Stimulated activated CD4-positive, alpha-beta T cell treated with anti-CD3 and anti-CD28 coated beads, Interleukin-1b, Interleukin-23, amount 100 ng/mL, for 48 hours (primary cell): ENCODE measurements at regions not wholly inside any gene's neighbourhood (a gene's known extent, or its start where the extent isn't known, plus 50 kb on each side); places are given as distances from the start of the nearest gene placed in this dataset.
"Not testable (repeated sequence)": the region's sequence is repeated elsewhere in the genome, so short reads cannot be mapped to it uniquely, and the experiment has no call there.

ENCODE experiments used
- DNase-seq: peaks from one replicate; pipeline ENCODE4 v3.0.0-alpha.2; 2020

DNA sequence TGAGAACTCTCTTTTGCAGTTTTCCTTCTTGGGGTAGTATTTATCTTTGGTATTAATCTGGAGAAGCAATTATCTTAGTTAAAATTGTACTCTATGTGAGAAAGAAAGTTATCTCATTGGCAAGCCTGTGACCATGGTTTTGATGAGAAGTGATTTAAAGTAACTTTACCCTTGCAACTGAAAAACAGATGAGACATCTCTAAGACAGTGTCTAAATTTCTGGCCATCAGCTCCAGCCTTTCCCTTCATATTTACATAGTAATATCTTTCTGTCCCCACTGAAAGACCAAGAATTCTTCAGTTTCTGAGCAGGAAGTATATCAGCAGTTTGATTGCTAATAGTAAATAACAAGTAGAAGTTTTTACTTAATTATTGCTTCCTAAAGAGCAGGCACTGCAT, 386.1 kb upstream of the SYNCRIP start:
- no peak for DNase-seq

DNA sequence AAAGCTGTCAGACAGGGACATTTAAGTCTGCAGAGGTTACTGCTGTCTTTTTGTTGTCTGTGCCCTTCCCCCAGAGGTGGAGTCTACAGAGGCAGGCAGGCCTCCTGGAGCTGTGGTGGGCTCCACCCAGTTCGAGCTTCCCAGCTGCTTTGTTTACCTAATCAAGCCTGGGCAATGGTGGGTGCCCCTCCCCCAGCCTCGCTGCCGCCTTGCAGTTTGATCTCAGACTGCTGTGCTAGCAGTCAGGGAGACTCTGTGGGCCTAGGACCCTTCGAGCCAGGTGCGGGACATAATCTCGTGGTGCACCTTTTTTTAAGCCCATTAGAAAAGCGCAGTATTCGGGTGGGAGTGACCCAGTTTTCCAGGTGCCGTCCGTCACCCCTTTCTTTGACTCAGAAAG, 384.2 kb upstream of the SYNCRIP start:
- DNase-seq, result not testable (repeated sequence)

DNA sequence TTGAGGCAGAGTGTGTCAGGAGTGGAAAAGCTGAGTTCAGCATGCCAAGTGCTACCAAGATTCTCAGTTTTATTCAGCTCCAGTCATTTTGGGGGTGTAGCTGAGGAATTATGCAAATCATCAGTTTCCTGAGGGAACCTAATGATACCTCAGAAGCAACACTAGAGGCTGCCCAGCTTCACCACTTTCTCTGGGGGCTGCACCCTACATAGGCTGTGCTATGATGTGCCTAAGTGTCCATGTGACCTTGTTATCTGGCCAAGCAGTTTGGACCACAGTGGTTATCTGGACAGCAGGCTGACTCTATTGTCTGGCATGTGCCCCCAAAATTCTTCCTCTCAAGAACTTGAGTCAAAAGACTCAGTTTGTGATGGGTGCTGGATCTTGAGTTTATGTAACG, 374.6 kb upstream of the SYNCRIP start:
- DNase-seq, result no peak

DNA sequence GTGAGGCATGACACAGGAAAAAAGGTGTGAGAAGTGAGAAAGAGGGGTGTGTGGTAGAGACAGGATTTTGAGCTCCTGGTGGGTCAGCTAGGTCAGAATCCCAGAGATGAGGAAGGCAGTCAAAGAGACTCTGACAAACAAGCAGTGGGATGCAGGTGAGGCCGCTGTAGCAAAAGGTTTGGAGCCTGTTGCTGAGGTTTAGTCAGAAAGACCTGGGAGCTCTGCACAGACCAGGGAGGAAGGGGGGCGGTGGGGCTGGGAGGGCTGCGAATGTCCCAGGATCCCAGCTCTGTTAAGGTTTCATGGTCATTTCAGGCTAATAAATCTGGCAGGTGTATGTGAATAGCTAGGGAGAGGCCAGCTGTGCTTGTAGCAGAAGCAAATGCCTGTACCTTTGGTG, 373.9 kb upstream of the SYNCRIP start:
- no peak for DNase-seq

DNA sequence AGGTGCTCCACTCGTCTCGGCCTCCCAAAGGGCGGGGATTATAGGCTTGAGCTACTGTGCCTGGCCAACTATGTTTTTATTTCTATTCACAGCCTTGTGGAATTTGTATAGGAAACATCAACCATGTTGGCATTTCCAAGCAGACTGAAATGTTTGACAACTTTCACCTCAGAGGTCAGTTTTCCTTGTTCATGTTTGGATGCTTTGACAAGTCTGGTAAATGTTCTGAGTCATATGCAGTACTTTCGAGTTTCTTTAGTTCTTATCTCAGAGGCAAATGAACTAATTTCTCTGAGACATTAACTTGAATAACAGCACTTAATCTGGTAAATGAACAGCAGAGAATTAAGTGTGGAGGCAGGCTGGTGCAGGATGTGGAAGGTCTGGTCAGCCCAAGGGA, 373.4 kb upstream of the SYNCRIP start:
- DNase-seq, result no peak

DNA sequence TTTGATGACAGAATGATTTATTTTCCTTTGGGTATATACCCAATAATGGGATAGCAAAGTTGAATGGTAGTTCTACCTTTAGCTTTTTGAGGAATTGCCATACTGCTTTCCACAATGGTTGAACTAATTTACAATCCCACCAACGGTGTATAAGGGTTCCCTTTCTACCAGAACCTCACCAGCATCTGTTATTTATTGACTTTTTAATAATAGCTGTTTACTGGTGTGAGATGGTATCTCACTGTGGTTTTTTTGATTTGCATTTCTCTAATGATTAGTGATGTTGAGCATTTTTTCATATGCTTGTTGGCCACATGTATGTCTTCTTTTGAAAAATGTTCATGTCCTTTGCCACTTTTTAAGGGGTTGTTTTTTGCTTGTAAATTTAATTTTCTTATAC, 370.3 kb upstream of the SYNCRIP start:
- DNase-seq, result not testable (repeated sequence)

DNA sequence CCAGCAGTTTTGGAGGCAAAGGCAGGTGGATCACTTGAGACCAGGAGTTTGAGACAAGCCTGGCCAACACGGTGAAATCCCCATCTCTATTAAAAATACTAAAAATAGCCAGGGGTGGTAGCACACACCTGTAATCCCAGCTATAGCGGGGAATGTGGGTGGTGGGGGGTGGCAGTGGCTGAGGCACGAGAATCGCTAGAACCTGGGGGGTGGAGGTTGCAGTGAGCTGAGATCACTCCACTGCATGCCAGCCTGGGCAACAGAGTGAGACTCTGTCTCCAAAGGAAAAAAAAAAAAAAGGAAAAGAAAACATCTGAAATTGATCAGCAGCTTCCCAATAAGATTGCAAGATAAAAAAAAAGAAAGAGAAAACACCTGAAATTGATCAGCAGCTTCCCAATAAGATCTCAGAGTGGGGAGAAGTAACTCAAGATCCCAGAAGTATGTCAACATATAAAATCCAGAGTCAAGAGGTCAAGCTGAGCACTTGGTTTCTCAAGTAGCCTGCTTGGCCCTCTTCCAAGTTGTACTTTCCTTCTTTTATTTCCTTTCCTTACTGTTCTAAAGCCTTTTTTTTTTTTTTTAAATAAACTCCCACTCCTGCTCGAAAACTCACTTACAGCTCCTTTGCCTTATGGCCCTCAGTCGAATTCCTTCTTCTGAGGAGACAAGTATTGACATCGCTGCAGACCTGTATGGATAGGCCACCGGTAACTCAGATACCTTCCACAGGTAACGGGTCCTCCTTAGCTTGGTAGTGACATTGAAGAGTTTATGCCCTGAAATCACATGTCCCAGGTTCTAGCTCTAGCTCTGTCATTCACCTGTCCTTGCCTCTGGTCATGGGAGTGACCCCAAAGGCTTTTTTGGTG, 368.5 kb upstream of the SYNCRIP start:
- DNase-seq, result no peak

DNA sequence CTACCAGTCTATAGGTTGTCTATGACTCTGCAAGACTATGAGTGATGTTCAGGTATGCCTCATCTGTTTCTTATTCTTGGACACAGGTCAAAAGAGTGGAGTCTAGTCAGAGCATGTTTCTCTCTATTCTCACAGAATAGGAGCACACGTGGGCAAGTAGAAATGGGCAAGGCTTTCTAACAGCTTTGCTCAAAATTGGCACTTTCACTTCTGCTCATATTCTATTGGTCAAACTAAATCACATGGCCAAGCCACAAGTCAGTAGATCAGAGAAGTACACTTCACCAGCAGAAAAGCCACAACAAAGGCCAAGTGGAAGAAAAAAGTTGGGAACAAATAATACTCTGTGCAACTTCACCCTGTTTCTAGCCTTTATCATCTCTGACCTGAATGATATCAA, 354.5 kb upstream of the SYNCRIP start:
- no peak for DNase-seq

DNA sequence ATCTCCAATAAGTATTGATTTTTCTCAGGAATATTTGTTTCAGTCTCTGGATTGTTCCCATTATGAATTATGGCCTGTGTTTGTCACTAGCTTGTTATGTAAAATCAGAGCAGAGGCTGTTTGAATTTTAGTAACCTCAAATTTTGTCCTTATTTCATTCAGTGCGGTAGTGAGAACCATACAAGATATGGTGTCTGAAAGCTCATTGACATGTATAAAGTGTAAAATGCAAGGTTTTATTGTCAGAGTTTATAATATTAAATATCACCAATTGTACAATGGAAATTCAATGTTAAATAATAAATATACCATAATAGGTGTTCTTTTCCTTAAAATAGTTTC, 353.3 kb upstream of the SYNCRIP start:
- DNase-seq, result no peak

DNA sequence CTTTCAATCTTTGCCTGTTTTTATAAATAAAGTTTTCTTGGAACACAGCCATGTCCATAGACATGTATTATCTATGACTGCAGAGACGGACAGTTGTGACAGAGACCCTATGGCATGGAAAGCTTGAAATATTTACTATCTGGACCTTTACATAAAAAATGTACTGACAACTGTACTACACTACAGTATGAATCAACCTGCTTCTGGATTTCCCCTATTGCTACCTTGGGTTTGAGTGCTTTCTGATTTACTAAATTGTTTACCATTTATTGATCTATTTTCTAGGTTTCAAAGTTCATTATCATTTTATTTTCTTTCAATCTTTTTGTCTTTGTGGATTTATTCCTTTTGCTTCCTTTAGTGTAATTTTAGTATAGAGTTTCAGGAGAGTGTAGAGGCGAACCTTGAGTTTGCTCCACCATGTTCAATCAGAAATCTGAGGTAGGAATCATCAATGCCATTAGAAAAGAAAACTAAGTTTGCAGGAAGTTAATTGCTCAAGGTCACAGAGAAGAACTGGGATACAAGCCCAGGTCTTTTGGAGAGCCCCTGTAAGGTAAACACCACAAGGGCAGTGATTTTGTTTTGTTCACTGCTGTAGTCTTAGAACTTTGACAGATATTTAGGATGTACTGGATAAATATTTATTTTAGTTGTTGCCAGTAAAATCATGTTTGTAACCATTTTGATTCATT, 352.8 kb upstream of the SYNCRIP start:
- no peak for DNase-seq

DNA sequence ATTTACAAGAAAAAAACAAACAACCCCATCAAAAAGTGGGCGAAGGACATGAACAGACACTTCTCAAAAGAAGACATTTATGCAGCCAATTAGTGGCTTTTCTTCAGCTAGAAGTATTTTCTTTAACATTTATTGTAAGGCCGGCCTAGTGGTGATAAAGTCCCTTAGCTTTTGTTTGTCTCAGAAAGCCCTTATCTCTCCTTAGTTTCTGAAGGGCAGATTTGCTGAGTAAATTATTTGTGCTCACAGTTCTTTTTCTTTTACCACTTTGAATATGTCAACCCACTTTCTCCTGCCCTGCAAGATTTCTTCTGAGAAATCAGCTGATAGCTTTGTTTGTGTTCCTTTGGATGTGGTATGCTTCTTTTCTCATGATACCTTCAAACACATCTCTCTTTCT, 344.0 kb upstream of the SYNCRIP start:
- DNase-seq, result no peak

DNA sequence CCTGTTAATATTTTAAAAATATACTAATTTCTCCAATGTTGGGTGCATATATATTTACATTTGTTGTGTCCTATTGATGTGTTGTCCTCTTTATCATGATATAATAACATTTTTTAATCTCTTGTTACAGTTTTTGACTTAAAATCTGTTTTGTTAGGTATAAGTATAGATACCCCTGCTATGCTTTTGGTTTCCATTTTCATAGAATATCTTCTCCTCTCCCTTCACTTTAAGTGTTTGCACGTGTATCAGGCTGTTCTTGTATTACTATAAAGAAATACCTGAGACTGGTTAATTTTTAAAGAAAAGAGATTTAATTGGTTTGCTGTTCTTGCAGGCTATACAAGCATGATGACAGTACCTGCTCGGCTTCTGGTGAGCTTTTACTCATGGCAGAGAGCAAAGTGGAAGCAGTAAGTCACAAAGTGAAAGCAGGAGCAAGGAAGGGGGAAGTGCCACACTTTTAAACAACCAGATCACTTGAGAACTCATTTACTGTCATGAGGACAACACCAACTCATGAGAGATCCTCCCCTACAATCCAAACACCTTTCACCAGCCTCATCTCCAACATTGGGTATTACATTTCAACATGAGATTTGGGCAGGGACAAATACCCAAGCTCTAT, 340.5 kb upstream of the SYNCRIP start:
- DNase-seq, result no peak

DNA sequence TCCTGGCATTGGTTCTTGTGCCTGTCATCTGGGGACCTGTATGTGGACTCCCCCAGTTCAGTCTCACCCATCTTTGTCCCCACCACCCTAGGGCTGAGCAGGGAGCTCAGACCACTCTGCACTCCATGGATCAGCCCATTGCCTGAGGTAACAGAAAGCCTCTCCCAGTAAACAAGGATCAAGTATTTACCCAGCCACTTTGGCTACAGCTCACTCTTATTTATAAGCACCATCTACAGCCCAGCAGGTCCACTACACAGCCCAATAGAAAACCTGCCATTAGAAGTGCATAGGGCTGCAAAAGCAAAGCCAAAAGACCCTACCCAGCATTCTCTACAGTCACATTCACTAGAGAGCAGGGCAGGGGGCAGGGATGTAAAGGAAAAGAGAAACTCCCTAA, 335.0 kb upstream of the SYNCRIP start:
- no peak for DNase-seq

DNA sequence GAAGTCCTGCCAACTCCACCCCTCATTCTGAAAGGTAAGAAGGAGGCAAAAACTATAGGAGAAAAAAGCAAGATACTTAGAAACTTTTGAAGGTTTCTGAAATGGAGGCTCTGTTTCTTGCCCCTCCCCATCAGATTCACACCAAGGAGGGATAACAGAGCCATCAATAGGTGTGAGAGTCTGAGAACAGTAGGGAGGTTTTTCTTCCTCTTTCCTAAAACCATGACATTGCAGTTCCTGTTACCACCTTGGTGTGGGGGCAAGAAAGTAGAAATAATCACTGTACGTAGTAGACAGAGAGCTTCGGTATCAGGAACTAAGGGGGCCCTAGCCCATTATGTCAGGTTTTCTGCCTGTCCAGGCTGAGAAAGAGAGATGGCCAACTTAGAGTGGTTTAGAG, 333.3 kb upstream of the SYNCRIP start:
- no peak for DNase-seq

DNA sequence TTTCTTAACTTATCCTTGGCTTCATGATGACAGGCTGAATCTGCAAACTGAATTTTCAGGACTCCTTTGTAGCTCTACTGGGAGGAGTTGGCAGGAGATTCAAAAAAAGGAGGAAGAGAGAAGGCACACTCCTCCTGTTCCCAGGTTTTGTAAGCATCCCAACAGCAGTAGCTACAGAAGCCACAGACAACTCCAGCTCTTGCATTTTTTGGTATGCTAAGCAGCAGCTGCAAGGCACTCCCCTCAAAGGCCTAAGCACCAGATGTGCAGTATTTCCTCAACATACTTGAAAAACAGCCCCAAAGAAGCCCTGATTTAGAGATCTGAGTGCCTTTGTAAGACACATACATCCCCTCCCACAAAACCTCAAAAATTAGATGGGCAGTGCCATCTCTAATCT, 328.6 kb upstream of the SYNCRIP start:
- no peak for DNase-seq

DNA sequence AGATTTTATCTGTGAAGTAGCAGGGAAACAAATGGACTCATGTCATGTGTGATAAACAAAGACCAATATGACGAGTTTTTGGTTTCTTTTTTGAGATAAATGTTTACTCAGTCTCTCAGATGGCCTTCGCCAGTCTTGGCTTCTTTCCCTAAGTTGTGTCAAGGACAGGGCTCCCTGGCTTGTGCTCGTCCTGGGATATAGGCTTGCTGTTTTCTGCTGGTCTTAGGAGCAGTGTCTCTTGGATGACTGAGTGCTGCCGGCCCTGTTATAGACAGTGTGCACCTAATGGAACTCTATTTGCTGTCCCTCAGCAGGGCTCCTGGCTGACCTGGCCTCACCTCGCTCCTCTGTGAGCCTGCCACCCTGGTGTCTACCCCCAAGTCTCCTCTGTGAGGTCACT, 324.1 kb upstream of the SYNCRIP start:
- no peak for DNase-seq

DNA sequence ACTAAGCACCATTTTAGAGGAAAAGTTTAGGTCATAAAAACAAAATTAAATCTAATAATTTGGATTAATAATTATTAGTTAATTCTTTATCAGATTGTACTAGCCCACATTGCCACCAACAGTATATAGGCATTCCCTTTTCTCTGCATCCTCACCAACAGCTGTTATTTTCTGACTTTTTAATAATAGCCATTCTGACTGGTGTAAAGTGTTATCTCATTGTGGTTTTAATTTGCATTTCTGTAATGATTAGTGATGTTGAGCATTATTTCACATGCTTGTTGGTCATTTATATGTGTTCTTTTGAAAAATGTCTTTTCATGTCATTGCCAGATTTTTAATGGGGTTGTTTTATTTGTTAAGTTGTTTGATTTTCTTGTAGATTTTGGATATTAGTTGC, 319.1 kb upstream of the SYNCRIP start:
- no peak for DNase-seq

DNA sequence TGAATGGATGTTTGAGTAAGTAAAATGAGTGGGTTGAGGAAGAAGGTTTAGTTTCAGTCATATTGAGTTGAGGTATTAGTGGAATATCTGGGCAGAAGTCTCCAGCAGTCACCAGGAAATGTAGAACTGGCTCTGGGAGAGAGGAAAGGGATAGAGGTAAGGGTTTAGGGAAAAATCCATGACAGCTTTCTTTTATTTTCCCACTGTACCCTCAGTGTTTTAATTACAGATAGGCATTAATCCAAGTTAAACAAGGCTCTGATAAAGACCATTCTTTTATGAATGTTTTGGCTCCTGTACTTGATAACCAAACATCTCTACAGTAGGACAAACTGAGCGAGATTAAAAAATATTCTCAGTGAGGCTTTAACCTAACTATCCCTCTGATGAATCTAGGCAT, 318.4 kb upstream of the SYNCRIP start:
- DNase-seq, result no peak

DNA sequence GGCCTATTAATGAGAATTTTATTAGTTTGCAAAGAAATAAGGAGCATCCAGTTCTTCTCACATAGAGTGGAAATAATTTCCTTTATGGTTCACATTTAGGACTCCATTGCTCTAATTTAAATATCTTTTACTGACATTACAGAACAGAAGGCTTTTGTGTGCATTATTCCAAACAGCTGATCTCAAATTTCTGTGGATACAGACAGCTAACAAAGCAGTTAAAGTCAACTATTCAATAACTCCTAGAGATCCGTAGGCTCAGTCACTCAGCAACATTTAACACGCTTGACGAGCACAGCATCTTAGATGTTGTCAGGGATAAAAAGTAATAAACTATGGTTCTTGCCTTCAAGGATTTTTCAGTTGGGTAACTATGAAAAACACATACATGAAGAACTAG, 305.8 kb upstream of the SYNCRIP start:
- no peak for DNase-seq

DNA sequence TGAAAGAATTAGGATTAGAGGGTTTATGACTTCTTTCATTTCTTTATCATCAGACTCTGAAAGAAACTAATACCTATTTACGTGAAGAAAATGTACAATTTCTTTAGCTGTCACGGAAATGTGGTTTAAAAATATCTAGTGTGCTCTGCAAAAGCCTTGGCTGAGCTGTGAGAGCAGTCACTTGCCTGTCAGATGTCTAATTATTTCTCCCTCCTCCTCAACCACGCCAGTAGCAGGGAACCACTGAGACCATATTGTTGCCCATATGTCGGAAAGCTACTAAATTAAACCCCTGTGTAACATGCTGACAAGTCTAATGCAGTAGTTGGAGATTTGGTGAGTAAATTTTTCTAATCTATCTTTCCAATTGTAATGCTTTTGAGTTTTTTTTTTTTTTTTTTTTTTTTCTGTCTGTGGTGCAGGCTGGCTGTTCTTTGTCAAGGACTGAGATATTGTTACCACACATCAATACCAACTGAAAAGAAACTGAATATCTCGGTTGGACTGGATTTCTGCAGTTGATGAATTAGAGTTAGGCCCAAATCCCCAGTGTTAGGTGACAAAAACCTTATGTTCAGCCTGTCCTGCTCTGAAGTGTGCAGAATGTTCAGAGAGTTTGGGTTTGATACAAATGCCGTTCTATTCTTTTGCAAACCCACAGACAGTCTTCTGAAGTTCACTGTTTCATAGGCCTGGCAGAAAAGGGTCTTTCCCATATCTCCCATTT, 302.9 kb upstream of the SYNCRIP start:
- DNase-seq, result no peak

DNA sequence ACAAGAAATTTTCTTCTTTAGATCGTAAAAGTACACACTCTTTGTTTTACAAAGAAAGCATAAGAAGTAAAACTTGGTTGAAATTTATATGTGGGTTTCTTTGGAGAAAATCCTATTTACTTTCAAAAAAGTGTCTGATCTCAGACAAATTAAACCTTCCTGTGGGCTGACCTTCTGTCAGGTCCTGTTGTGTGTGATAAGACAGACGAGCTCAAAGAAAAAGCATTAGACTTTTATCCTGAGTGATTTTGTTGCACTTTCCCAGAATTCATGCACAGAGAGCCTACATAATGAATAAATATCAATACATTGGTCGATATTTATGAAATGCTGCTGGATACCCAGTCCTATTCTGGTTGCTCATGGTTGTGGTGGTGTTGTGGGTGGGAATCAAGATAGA, 302.1 kb upstream of the SYNCRIP start:
- DNase-seq, result no peak

DNA sequence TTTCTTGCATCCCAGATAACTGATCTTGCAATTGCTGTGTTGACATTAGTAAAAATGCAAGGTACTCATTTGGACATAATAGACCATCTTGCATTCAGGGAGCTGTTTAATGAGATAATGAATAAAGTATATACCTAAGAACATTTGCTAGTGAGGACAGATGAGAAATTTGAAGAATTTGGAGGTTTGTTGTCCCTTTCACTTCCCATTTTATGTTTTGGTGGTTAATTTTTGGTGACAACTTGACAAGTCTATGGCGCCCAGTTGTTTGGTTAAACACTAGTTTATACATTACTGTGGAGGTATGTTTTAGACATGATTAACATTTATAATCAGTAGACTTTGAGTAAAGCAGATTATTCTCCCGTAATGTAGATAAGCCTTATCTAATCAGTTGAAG, 300.2 kb upstream of the SYNCRIP start:
- no peak for DNase-seq

DNA sequence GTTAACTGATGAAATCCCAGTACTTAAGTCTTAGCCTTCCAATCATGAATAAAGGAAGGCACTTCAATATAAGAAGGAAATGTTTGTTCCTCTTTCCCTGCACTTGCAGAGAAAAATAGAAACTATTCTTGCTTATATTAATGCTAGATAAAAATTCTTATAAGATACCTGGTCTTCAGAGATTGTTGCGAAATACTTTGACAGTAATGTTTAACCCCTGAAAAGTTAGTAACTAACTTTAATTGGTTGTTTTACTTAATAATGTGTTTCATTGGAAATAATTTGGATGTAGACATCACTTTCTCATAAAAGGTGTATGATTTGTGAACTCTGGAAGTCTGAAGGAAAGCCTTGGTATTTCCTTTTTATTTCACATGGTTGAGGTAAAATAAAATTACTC, 294.2 kb upstream of the SYNCRIP start:
- no peak for DNase-seq

DNA sequence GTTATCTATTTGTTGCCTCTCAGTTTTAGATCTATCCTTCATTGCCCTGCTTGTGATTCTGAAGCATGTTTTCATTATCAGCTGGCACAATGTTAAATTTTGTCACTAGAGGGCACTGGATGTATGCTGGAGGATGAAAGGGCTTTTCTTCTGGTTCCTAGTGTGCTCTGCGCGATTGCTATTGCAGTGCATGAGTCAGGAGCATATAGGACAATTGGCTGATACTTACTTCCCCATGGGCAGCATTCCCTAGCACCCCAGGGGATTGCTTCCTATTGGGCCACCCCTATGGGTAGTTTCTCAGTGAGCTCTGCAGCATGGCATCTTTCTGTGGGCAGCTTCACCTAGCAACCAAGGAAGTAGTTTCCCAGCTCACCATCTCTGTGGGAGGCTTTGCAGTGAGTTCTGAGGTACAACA, 280.3 kb upstream of the SYNCRIP start:
- no peak for DNase-seq
